SK-N-SH (cell line): ENCODE measurements at regions not wholly inside any gene's neighbourhood (a gene's known extent, or its start where the extent isn't known, plus 50 kb on each side); places are given as distances from the start of the nearest gene placed in this dataset.

Experiments used
- CTCF ChIA-PET: fragments of 300-600, 350-600 bp; formaldehyde crosslinking; extraction: SDS; loops from one replicate; lab custom pipeline; 2021; lab: Yijun Ruan, JAX
- POLR2A ChIA-PET: fragments of 350-600 bp; sonication (Branson Sonifier 250); formaldehyde crosslinking; extraction: SDS; loops from one replicate; lab custom pipeline; 2020; ENCODE audit warnings: antibody characterized with exemption, inconsistent platforms; lab: Yijun Ruan, JAX
- DNase-seq: peaks from one replicate; pipeline ENCODE4 v3.0.0; 2012
- H2AFZ ChIP-seq: fragments of 200-600 bp; sonication (generic); 2 replicates; pipeline ENCODE4 v1.8.1; 2016; ENCODE audit warnings: antibody characterized with exemption, mild to moderate bottlenecking, low read depth
- H3F3A ChIP-seq: fragments of 200-600 bp; sonication (generic); replicated peaks from 2 replicates; pipeline ENCODE3; 2016; ENCODE audit warnings: antibody characterized with exemption, mild to moderate bottlenecking; ENCODE audit not compliant: insufficient read depth
- H3K27ac ChIP-seq, 2 experiments: fragments of 200-500 bp in 1 of 2; fragments of 200-600 bp in 1 of 2; sonication (Bioruptor generic) in 1 of 2; sonication (generic), shearing (Covaris generic) in 1 of 2; 2 replicates each; pipeline versions ENCODE4 v1.5.1 to v1.6.1; 2014 to 2016; ENCODE audit warnings: low read depth in 2 of 2, inconsistent platforms in 1 of 2, low read length in 1 of 2, mild to moderate bottlenecking in 1 of 2, mixed read lengths in 1 of 2
- H3K27me3 ChIP-seq: fragments of 200-600 bp; sonication (generic), shearing (Covaris generic); 2 replicates; pipeline ENCODE4 v1.6.1; 2016; ENCODE audit warnings: mixed run types; ENCODE audit not compliant: insufficient read depth
- H3K36me3 ChIP-seq, 2 experiments: fragments of 200-500 bp in 1 of 2; fragments of 200-600 bp in 1 of 2; sonication (Bioruptor generic) in 1 of 2; sonication (generic) in 1 of 2; replicated peaks in 1 of 2; 2 replicates each; pipeline versions ENCODE3 to v1.5.1; 2014 to 2016; ENCODE audit warnings: low read length in 1 of 2, mild to moderate bottlenecking in 1 of 2; ENCODE audit not compliant: insufficient read depth in 2 of 2, control insufficient read depth in 1 of 2
- H3K4me1 ChIP-seq, 2 experiments: fragments of 200-500 bp in 1 of 2; fragments of 200-600 bp in 1 of 2; sonication (Bioruptor generic) in 1 of 2; sonication (generic), shearing (Covaris generic) in 1 of 2; 2 replicates each; pipeline versions ENCODE4 v1.5.1 to v1.6.1; 2014 to 2016; ENCODE audit warnings: low read depth in 1 of 2, low read length in 1 of 2, mixed run types in 1 of 2; ENCODE audit not compliant: insufficient read depth in 2 of 2, control insufficient read depth in 1 of 2
- H3K4me2 ChIP-seq: fragments of 200-600 bp; sonication (generic), shearing (Covaris generic); 2 replicates; pipeline ENCODE4 v1.6.1; 2017; ENCODE audit warnings: mixed run types
- H3K4me3 ChIP-seq, 2 experiments: fragments of 200-500 bp in 1 of 2; fragments of 200-600 bp in 1 of 2; sonication (Bioruptor generic) in 1 of 2; sonication (generic), shearing (Covaris generic) in 1 of 2; 2 replicates each; pipeline versions ENCODE4 v1.5.1 to v1.8.1; 2014 to 2016; ENCODE audit warnings: low read depth in 2 of 2, inconsistent platforms in 1 of 2, low read length in 1 of 2, mild to moderate bottlenecking in 1 of 2, mixed read lengths in 1 of 2, moderate library complexity in 1 of 2
- H3K79me2 ChIP-seq: fragments of 200-600 bp; sonication (generic); 2 replicates; pipeline ENCODE4 v1.8.1; 2017; ENCODE audit warnings: mild to moderate bottlenecking; ENCODE audit not compliant: insufficient read depth
- H3K9ac ChIP-seq: fragments of 200-600 bp; sonication (generic); 2 replicates; pipeline ENCODE4 v1.6.1; 2017; ENCODE audit warnings: mixed run types
- H3K9me2 ChIP-seq: fragments of 200-600 bp; sonication (generic); 2 replicates; pipeline ENCODE4 v1.6.1; 2017; ENCODE audit warnings: mixed run types
- H3K9me3 ChIP-seq: fragments of 200-600 bp; sonication (generic); 2 replicates; pipeline ENCODE4 v1.6.1; 2017; ENCODE audit warnings: mixed run types, mild to moderate bottlenecking, moderate library complexity
- H4K20me1 ChIP-seq: fragments of 200-600 bp; sonication (generic); 2 replicates; pipeline ENCODE4 v1.6.1; 2017; ENCODE audit warnings: mild to moderate bottlenecking, mixed run types; ENCODE audit not compliant: insufficient read depth
- EP300 ChIP-seq, 2 experiments: IDR thresholded peaks; 2 replicates each; pipeline versions ENCODE4 v1.4.0 to v1.6.1; 2012; ENCODE audit warnings: borderline replicate concordance in 1 of 2, low read depth in 1 of 2, low read length in 1 of 2
- EZH2phosphoT487 ChIP-seq: fragments of 200-600 bp; sonication (generic); IDR thresholded peaks from 2 replicates; pipeline ENCODE4 v1.6.1; 2017; ENCODE audit warnings: low read depth, mixed run types, mild to moderate bottlenecking, antibody characterized with exemption, moderate library complexity, borderline replicate concordance
- FOSL2 ChIP-seq: IDR thresholded peaks from 2 replicates; pipeline ENCODE4 v1.4.0; 2012; ENCODE audit warnings: low read depth, mild to moderate bottlenecking, moderate library complexity, borderline replicate concordance
- FOXJ3 ChIP-seq: sonication (generic); formaldehyde crosslinking; IDR thresholded peaks from 2 replicates; pipeline ENCODE4 v1.5.1; 2020; ENCODE audit warnings: mild to moderate bottlenecking, missing genetic modification reagents
- GATA2 ChIP-seq: sonication (generic); formaldehyde crosslinking; IDR thresholded peaks from 2 replicates; pipeline ENCODE4 v1.5.0; 2020; ENCODE audit warnings: mild to moderate bottlenecking, missing genetic modification reagents
- MEF2A ChIP-seq: IDR thresholded peaks from 2 replicates; pipeline ENCODE4 v1.4.0; 2012; ENCODE audit warnings: low read depth, borderline replicate concordance
- SMC3 ChIP-seq: IDR thresholded peaks from 2 replicates; pipeline ENCODE4 v1.6.1; 2012; ENCODE audit warnings: low read depth, low read length, improper control_type of control experiment
- TCF12 ChIP-seq: IDR thresholded peaks from 2 replicates; pipeline ENCODE4 v1.4.0; 2012
- TEAD4 ChIP-seq: IDR thresholded peaks from 2 replicates; pipeline ENCODE4 v1.4.0; 2012; ENCODE audit warnings: mild to moderate bottlenecking, borderline replicate concordance; ENCODE audit not compliant: insufficient read depth
- WGBS: methylation state at CpG from one replicate; pipeline ENCODE4 v1.1.6; 2017; ENCODE audit warnings: low lambda C conversion rate; 5-methylcytosine and 5-hydroxymethylcytosine counted together
- TF ChIP-seq, protein P1 (sequence below): IDR thresholded peaks from 2 replicates; pipeline ENCODE4 v1.4.0; 2012; ENCODE audit warnings: low read depth, borderline replicate concordance
- TF ChIP-seq, protein P2 (sequence below): fragments of 150-350 bp; IDR thresholded peaks from 2 replicates; pipeline ENCODE4 v1.6.1; 2017; ENCODE audit warnings: antibody characterized with exemption, low read length, low read depth, borderline replicate concordance
- TF ChIP-seq, protein P3 (sequence below): IDR thresholded peaks from 2 replicates; pipeline ENCODE4; 2012
- TF ChIP-seq, protein P4 (sequence below): IDR thresholded peaks from 2 replicates; pipeline ENCODE4 v1.4.0; 2012; ENCODE audit warnings: low read depth
- TF ChIP-seq, protein P5 (sequence below): fragments of 150-350 bp; IDR thresholded peaks from 2 replicates; pipeline ENCODE4 v1.6.1; 2016; ENCODE audit warnings: mild to moderate bottlenecking, low read depth, low read length
- TF ChIP-seq, protein P6 (sequence below): fragments of 200-600 bp; sonication (generic); IDR thresholded peaks from 2 replicates; pipeline ENCODE4 v1.6.1; 2017; ENCODE audit warnings: antibody characterized with exemption, mild to moderate bottlenecking, moderate library complexity

DNA sequence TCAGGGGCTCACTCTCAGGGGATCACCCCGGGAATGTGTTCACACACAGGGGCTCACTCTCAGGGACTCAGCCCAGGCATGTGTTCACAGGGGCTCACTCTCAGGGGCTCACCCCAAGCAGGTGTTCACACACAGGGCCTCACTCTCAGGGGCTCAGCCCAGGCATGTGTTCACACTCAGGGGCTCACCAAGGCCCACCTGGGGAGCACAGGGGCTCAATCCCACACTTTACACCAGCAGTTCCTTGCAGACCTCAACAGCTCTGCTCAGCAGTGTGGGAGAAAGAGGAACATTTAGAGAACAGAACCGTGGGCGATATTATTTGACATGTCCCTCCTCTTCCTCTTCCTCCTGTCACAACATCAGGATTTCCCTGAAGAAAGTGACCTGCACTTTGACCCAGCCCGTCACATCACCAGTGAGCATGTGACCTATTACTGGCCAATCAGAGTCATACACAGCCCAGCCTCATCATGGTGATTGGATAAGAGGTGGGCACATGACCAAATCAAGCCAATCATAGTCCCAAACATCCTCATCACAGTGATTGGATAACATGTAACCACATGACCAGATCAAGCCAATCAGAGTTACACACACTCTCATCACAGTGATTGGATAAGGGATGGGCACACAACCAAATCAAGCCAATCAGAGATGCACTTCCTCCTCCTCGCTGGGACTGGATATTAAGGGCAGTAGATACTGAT lies 359.4 kb upstream of the SFSWAP start:
- peaks cover 0 to 4% of the 10 kb centered on the region in 2 experiments; a peak in 1 of 4 replicates for H3K4me1 ChIP-seq
- no peak overlapping the region for H3K4me2 ChIP-seq
- no peaks in the 10 kb centered on the region for H3F3A ChIP-seq
- no peak overlapping the region for H2AFZ ChIP-seq
- ChIA-PET POLR2A (no interaction called here), CTCF (interaction anchor here (1.0 kb wide), 1 partner anchor 10 kb away, joined by 3 read pairs; no protein-coding TSS in a partner anchor)
- H3K9ac ChIP-seq = no peak overlapping the region
- no peaks in the 10 kb centered on the region for H3K9me2 ChIP-seq
- no peaks in the 10 kb centered on the region for H3K27me3 ChIP-seq
- no peaks in the 10 kb centered on the region for H3K36me3 ChIP-seq
- no peaks in the 10 kb centered on the region for H3K9me3 ChIP-seq
- no peak overlapping the region for H3K4me3 ChIP-seq
- TF ChIP-seq TCF12 (no peak), EZH2phosphoT487 (no peak), FOSL2 (no peak), FOXJ3 (CRISPR knock-in tag) (no peak), EP300 (IDR thresholded peaks at IDR 0.05; ENCODE audit: borderline replicate concordance in 1 of 2, low read depth in 1 of 2, low read length in 1 of 2) (no peak), GATA2 (CRISPR knock-in tag) (no peak), SMC3 (no peak), MEF2A (no peak), TEAD4 (no peak)
- TF ChIP-seq, protein P1, sequence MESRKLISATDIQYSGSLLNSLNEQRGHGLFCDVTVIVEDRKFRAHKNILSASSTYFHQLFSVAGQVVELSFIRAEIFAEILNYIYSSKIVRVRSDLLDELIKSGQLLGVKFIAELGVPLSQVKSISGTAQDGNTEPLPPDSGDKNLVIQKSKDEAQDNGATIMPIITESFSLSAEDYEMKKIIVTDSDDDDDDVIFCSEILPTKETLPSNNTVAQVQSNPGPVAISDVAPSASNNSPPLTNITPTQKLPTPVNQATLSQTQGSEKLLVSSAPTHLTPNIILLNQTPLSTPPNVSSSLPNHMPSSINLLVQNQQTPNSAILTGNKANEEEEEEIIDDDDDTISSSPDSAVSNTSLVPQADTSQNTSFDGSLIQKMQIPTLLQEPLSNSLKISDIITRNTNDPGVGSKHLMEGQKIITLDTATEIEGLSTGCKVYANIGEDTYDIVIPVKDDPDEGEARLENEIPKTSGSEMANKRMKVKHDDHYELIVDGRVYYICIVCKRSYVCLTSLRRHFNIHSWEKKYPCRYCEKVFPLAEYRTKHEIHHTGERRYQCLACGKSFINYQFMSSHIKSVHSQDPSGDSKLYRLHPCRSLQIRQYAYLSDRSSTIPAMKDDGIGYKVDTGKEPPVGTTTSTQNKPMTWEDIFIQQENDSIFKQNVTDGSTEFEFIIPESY = no peak
- TF ChIP-seq, protein P2, sequence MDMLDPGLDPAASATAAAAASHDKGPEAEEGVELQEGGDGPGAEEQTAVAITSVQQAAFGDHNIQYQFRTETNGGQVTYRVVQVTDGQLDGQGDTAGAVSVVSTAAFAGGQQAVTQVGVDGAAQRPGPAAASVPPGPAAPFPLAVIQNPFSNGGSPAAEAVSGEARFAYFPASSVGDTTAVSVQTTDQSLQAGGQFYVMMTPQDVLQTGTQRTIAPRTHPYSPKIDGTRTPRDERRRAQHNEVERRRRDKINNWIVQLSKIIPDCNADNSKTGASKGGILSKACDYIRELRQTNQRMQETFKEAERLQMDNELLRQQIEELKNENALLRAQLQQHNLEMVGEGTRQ = no peak
- TF ChIP-seq, protein P3, sequence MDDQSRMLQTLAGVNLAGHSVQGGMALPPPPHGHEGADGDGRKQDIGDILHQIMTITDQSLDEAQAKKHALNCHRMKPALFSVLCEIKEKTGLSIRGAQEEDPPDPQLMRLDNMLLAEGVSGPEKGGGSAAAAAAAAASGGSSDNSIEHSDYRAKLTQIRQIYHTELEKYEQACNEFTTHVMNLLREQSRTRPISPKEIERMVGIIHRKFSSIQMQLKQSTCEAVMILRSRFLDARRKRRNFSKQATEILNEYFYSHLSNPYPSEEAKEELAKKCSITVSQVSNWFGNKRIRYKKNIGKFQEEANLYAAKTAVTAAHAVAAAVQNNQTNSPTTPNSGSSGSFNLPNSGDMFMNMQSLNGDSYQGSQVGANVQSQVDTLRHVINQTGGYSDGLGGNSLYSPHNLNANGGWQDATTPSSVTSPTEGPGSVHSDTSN = no peak
- TF ChIP-seq, protein P4, sequence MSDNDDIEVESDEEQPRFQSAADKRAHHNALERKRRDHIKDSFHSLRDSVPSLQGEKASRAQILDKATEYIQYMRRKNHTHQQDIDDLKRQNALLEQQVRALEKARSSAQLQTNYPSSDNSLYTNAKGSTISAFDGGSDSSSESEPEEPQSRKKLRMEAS = no peak
- TF ChIP-seq, protein P5, sequence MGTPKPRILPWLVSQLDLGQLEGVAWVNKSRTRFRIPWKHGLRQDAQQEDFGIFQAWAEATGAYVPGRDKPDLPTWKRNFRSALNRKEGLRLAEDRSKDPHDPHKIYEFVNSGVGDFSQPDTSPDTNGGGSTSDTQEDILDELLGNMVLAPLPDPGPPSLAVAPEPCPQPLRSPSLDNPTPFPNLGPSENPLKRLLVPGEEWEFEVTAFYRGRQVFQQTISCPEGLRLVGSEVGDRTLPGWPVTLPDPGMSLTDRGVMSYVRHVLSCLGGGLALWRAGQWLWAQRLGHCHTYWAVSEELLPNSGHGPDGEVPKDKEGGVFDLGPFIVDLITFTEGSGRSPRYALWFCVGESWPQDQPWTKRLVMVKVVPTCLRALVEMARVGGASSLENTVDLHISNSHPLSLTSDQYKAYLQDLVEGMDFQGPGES = no peak
- TF ChIP-seq, protein P6, sequence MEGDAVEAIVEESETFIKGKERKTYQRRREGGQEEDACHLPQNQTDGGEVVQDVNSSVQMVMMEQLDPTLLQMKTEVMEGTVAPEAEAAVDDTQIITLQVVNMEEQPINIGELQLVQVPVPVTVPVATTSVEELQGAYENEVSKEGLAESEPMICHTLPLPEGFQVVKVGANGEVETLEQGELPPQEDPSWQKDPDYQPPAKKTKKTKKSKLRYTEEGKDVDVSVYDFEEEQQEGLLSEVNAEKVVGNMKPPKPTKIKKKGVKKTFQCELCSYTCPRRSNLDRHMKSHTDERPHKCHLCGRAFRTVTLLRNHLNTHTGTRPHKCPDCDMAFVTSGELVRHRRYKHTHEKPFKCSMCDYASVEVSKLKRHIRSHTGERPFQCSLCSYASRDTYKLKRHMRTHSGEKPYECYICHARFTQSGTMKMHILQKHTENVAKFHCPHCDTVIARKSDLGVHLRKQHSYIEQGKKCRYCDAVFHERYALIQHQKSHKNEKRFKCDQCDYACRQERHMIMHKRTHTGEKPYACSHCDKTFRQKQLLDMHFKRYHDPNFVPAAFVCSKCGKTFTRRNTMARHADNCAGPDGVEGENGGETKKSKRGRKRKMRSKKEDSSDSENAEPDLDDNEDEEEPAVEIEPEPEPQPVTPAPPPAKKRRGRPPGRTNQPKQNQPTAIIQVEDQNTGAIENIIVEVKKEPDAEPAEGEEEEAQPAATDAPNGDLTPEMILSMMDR = no peak
- no peak overlapping the region for H3K27ac ChIP-seq
- H3K79me2 ChIP-seq = no peaks in the 10 kb centered on the region
- 28% methylated on average over 5 of the region's 5 CpGs for WGBS
- H4K20me1 ChIP-seq = no peaks in the 10 kb centered on the region
- peak; percentile 47 for DNase-seq
